COR-L47 (cell line): ENCODE measurements at regions not wholly inside any gene's neighbourhood (a gene's known extent, or its start where the extent isn't known, plus 50 kb on each side); places are given as distances from the start of the nearest gene placed in this dataset.

Experiments used
- DNase-seq: peaks from one replicate; lab custom pipeline; 2025; lab: John Stamatoyannopoulos, UW

- DNase-seq, result no peak
These were observed 90.3 kb upstream of the TMEM17 start for GRCh38 chr2:62596061-62596921.

DNA sequence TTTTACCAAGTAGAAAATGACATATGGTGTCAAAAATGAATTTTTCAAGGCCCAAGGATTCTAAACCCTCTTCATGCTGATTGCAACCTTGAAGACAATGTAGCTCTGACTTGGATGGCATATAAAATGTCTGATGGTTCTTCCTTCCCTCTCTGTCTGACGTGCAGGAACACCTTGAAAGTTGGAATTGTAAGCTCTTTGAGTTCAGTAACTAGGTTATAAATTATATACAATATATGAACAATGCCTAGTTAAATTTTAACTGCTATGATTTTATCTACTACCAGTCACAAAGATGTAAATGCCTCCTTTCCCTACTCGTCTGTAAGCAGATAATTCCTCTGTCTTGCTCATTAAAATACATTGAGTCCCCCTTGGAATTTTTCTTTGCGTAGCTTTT, 89.5 kb upstream of the TMEM17 start:
- DNase-seq, result no peak

- DNase-seq, result no peak
These were observed 87.8 kb upstream of the TMEM17 start for GRCh38 chr2:62593825-62594224.

DNA sequence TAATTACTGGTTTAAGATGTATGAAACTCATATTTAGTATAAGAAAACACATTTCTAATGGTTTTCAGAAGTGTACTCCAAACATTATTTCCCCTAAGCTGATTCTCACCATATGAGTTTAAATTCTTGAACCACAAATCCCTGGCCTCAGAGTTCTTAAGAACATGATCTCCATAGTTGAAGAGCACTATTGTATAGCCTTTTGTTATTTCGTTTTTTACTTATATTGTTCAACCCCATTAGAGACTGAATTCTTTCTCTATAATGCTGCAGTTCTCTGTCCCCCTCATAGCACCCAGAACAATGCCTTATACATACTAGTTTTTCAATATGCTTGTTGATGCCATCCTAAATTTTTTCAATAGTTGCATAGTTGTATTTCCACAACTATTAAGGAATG, 85.5 kb upstream of the TMEM17 start:
- DNase-seq, result no peak

DNA sequence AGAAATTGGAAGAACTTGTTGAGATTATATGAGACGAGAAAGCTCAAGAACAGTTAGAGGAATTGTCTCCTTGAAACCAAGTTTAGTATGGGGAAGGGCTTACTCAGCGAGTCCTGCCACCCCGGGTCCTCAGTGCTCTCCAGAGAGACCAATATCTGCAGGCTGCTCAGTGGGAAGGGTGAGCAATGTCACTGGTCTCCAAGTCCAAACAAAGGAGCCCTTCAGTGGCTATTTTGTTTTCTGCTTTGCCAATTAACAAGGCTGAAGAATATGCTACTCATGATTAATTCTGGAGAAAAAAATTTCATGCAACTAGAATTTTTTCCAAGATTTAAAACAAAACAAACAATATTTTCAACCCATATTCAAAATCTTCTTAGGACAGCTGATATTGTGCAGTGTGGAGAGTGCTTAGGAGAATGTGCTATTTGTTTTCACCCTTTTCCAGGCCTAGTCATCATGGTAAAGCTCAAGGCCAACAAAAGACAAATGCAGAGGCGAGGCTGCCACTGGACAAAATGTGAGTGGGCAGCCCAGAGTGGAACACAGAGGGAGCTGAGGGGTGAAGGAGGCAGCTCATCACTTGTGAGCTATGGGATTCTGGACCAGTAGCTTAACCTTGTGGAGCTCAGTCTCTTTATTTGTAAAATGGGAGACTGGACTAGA, 83.8 kb upstream of the TMEM17 start:
- DNase-seq, result no peak

DNA sequence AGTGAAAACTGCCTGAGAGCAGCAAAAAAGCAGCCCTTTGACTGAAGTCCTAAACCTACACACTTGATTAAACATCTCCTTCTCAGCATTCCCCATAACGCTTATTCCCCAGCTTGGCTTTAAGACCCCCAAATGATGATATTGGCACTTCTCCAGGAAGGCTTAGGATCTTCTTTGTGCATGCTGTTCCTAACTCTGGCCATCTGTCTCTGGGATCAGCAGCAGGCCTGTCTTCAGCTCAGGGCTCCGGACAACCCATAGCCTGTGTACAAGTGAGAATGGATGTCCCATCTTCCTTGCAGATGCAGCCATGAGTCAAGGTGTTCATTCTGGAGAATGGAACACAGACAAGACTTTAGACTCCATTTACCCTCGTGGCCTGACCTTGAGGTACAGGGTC, 81.6 kb upstream of the TMEM17 start:
- DNase-seq, result no peak

GRCh38 chr2:62586981-62587380, 81.0 kb upstream of the TMEM17 start:
- DNase-seq, result no peak

DNA sequence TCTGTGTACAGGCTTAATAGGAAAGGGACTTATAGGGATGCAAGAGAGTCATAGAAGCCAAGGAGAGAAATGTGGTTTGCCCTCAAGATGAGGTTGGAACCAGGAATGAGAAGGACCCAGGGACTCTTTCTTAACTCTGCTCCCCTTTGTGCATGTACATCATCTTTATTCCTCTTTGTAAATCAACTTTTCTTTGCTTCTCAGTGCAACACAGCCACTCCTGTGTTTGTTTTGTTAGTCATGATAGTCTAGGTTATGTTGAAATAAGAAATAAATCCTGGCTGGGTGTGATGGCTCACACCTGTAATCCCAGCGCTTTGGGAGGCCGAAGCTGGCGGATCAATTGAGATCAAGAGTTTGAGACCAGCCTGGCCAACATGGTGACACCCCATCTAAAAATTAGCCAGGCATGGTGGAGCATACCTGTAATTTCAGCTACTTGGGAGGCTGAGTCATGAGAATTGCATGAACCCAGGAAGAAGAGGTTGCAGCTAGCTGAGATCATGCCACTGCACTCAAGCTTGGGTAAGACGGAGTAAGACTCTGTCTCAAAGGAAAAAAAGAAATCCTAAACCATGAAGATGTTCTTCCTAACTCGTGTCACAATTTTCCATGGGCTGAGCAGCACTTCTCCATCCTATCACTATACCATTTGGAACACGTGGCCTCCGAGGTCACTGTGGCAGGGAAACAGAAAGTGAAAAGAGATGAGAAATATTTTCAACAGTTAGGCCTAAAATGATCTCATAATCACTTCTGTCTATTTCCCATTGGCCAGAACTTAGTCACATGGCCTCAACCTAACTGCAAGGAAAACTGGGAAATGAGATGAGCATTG, 73.0 kb upstream of the TMEM17 start:
- no peak for DNase-seq

DNA sequence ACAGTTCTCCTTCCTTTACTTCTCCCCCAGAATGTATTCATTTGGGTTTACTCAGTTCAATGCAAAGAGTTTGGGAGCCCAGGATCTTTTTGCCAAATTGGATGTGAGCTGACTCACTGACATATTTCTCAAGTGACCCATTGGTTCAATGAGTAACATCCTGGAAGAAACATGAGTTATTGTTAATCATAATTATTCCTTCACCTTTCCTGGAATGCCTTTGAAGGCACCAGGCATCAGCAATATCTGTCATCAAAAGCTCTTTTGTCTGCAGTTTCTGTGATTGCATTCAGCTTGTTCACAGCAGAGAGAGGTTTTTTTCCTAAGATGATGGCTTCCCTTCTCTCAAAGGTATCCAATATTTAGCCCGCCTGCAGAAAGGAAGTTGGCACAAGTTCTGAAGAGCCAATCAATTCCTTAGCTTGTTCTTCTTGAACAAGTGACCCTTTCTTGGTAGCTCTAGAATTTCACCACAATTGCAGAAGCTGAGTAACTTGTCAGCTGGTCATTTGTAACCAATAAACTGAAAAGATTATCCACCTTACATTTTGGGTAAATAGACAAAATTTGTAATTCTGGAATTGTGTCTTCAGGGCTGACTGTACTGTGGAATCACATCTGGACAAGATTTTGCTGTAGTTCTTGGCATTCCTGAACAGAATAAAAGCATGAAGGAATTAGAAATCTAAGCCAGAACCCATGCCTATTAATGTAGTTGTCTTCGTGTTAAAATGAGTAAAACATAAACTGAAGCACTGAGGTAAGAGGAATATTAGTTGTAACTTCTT, 72.2 kb upstream of the TMEM17 start:
- no peak for DNase-seq

- DNase-seq, result no peak
These were observed 70.4 kb upstream of the TMEM17 start for GRCh38 chr2:62576276-62576939.

GRCh38 chr2:62573936-62574335, 67.9 kb upstream of the TMEM17 start:
- no peak for DNase-seq

- no peak for DNase-seq
These were observed 67.2 kb upstream of the TMEM17 start for GRCh38 chr2:62573137-62573731.

DNA sequence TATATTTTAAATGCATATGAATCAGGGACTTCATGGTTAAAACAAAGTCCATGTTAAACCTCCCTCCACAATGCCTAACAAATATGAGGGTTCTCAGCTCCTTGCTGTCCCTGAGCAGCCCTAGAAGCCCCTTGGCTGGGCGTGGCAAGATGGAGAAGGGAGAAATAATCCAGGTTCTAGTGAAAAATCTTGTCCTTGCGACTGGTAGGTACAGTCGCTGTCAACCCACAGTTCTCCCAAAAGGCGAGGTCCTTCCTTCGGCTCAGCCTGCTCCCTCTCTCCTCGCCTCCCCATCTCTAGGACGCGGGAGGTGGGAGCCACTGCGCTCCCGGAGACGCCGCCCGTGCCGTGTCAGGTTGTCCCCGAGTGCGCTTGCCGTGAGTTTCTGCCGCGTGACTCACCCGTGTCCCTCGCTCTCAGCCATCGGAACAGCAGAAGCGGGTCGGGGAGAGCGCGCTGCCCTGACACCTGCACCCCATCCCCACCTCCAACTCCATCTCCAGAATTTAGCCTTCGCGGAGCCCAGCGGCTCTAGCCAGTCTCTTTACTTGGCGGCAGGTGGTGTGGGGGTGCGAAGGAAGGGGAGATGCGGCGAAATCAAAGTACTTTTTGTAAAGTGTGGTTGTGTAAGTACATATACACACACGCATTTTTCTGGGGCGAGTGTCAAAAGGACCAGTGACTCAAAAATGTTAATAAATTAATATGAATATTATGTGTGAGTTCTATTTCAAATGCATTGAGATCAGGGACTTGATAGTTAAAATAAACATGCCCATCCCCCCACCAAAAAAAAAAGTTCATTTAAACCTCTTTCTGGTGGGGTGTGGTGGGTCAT, 65.1 kb upstream of the TMEM17 start:
- DNase-seq, result no peak

DNA sequence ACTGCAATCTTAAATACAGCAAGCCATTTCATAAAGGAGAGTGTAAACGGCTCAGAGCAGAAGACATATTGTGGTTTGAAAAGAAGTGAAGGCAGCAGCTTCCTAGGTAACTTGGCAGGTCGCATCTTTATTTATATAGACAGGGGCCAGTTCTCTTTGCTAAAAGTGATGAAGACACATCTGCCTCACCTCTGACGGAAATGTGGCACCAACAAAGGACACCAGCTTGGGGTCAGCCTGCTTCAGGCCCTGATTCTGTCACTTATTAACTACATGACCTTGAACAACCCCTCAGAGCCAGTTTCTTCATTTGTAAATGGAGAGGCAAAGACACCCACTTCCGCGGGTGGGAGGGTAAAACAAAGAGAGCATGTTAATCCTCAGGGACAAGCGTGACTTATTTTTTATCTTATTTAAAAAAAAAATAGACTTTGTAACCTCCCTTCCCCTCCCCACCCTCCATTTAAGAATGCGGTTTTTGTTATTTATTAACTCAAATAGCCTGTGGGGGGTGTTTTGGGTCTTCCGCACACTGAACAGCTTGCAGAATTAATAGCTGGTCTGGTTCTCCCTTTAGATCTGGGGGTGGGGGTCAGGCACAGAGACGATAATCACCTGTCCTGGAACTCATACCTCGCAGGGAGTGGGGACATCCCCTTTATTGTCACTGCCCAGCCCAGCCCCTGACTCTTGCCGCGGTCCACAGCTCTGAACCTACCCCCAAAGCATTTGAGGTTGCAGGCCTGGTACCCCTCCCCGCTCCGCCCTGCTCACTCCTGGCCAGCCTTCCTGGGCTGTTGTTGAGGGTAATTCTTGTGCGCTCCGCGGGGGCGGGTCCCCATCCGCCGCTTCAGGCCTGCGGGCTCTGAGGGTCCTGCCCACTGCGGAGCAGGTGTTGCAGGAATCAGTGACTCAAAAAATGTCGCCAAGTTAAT, 64.2 kb upstream of the TMEM17 start:
- DNase-seq, result no peak

- no peak for DNase-seq
These were observed 63.2 kb upstream of the TMEM17 start for GRCh38 chr2:62568983-62569837.

GRCh38 chr2:62568074-62568473, 62.1 kb upstream of the TMEM17 start:
- DNase-seq, result no peak

- no peak for DNase-seq
These were observed 61.7 kb upstream of the TMEM17 start for GRCh38 chr2:62567669-62568068.

DNA sequence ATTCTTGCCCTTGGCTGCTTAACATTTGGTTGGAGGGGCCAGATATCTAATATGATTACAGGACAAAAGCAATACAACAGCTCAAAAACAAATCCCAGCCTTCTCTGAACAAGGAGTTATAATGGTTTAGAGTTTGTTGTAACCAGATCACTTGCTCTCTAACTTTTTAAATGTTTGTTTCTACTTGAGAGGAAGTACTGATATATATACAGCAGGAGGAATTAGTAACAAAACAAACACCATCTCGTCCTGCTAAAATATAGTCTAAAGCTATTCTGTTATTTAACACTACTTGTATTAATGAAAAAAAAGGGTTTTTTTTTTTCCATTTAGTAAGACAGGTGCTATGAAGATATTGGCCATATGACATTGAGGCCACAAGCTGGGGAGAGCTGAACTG, 60.9 kb upstream of the TMEM17 start:
- DNase-seq, result no peak
